Activated CD4-positive, alpha-beta T cell treated with anti-CD3 and anti-CD28 coated beads, Interleukin-2, amount 50 U/mL, for 16 hours (primary cell): ENCODE measurements at regions not wholly inside any gene's neighbourhood (a gene's known extent, or its start where the extent isn't known, plus 50 kb on each side); places are given as distances from the start of the nearest gene placed in this dataset.
"Not testable (repeated sequence)": the region's sequence is repeated elsewhere in the genome, so short reads cannot be mapped to it uniquely, and the experiment has no call there.

ENCODE experiments used
- DNase-seq: peaks from one replicate; pipeline ENCODE4 v3.0.0-alpha.2; 2020

DNA sequence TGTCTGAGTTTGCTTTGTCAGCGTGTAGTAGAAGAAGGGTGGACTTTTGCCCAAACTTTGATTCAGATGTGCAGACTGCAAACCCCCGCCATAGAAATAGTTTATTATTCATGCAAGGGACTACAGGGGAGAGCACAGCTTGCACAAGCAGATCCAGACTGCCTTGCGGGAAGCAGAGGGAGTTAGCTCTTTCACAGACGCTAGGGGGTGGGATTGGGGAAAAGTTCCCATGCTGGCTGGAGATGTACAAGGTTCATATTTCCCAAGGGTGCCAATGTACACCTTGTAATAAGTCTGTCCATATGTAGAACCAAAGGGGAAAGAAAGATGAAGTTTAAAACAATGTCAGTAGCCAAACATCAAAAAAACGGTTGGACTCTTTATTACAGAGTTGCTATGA, 749.7 kb upstream of the COX7C start:
- no peak for DNase-seq

DNA sequence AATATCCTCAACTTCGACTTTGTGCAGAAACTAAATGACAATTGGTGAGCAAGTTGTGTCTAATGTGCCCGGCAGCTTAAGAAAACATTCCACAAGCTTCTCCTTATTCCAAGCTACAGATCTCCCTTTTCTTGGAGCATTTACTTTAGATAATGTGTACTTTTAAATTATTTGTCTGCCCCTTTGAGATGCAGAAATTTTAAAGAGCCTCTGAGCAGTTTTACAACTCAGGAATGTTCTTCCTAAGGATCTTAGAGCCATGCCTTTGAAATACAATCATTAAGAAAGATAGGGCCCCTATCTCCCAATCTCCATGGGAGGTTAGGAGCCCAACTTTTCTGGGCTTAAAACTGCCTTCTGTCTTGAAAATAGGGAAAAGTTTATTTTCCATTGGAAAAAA, 723.7 kb upstream of the COX7C start:
- no peak for DNase-seq

- no peak for DNase-seq
Observed at GRCh38 chr5:85896514-85896913, 721.2 kb upstream of the COX7C start.

- DNase-seq: no peak
Observed at GRCh38 chr5:85906460-85906859, 711.3 kb upstream of the COX7C start.

- DNase-seq: no peak
Observed at GRCh38 chr5:85910335-85910734, 707.4 kb upstream of the COX7C start.

GRCh38 chr5:85920984-85921383, 696.8 kb upstream of the COX7C start:
- DNase-seq: no peak

GRCh38 chr5:85921590-85921989, 696.2 kb upstream of the COX7C start:
- no peak for DNase-seq

DNA sequence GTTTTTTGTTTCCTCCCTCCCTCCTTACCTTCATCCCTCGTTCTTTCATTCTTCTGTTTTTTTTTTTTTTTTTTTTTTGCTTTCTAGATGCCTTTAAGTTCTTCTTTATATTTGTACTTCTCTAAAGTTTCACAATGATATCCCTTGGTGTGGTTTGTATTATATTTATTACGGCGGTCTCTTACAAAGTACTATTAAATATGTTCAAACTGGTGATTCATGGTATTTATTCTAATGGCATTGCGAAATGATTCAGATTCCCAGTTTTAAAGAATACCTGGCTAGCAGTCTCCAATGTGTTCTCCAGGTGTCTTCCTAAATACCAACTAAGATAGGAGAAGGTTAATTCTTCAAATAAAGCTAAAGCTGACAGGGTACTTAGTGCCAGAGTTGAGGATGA, 690.1 kb upstream of the COX7C start:
- DNase-seq: no peak

DNA sequence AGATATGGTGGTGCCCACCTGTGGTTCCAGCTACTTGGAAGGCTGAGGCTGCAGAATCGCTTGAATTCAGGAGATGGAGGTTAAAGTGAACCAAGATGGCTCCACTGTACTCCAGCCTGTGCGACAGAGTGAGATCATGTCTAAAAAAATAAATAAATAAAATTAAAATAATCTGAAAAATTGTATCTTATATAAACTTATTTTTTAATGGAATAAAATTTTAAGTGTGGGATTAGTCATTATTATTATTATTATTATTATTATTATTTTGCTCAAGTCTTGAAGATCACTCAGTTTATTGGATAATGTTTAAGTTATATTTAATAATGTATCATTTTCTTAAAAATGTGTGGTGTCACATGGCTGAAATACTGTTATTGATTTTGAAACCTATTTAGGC, 688.0 kb upstream of the COX7C start:
- DNase-seq: no peak

DNA sequence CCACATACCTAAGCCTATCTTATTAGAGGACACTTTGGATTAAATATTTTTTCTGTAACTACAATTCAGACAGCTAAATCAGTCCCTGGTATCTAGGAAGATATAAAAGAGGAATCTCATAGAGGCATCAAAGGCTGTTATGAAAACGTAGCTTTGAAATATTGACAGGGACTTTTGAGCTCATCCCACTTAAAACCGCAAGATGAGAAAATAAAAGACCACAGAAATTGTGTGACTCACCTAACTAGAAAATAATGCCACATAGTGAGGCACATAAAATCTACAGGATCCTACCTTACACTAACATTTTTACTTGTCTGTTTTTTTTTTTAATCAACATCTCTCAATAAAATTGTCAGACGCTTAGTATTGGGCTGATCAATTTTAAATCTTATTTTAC, 686.5 kb upstream of the COX7C start:
- no peak for DNase-seq

DNA sequence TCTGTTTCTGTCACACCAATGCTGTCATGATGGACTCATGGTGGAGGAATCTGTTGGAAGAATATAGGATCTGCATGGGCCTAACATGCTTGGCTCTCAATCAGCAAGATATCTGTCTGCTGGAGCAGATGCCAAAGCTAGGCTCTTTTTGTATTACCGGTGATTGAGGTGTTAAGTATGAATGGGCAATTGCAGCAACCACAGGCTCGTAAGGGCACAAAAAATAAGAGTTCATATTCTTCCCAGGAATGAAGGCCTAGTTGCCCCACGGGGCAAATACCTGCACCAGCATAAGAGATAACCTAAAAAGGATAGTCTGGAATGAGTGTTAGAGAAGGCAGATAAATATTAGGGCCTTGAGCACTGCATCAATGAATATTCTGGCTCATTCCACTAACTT, 679.5 kb upstream of the COX7C start:
- no peak for DNase-seq

DNA sequence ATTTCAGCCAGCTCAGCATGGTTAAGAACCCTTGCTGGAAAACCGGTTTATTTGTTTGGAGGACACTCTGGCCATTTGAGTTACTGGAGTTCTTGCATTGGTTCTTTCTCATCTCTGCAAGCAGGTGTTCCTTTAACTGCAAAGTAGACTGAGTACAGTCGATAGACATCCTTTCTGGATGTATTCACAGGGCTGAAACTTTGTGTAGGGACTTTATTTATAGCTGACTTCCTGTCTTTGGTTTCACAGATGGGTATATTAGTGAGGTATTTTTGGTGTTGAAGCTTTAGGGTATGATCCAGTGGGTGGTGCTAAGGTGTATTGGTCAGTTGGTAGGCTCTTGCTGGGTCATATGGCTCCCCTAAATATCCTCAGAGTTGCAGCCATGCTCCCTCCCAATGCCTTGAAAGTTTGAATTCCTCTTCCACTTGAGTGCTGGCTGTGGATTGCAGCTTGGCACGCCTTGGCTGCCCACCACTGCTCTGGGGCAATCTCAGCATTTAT, 666.0 kb upstream of the COX7C start:
- no peak for DNase-seq

GRCh38 chr5:85952680-85953079, 665.1 kb upstream of the COX7C start:
- DNase-seq: no peak

DNA sequence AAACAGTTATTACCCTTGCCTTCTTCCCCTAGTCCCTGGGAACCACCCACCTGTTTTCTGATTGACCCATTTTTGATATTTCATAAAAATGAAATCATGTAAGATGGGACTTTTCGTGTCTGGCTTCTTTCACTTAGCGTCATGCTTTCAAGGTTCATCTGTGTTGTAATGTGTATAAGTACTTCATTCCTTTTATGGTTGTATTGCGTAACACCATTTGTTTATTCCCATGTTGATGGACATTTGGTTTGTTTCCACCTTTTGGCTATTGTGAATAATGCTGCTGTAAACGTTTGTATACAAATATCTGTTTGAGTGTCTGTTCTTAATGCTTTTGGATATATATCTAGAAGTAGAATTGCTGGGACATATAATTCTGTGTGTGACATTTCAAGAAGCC, 650.1 kb upstream of the COX7C start:
- DNase-seq: no peak

DNA sequence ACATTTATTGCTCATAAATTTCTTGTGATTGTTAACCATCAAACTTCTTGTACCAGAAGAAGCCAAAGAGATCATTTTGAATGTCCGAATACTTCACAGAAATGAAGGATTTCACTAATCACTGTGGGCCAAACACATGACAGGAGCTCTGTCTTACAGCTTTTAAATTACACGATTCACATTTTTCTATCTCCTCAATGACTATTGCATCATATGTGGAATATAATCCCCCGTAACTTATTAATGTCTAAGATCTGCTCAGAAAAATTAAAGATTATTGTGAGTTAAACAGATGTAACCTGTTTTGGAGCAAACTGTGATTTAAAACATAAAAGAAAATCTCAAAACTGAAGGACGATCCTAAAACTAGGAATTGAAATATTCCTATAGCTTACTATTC, 645.2 kb upstream of the COX7C start:
- DNase-seq: no peak

DNA sequence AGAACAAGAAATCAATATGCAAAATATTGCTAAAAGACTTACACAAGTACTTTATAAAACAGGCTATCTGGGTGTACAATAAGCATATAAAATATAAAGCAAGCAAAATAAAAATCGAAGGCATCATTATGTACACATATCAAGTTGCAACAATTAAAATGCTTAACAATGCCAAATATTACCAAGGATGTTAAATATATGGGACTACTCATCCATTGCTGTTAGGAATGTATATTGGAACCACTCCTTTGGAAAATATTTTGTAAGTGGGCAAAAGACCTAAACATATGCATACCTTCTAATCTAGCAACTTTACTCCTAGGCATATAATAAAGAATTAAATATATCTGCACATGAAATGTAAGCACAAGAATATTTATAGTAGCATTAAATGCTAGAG, 632.6 kb upstream of the COX7C start:
- DNase-seq: no peak

DNA sequence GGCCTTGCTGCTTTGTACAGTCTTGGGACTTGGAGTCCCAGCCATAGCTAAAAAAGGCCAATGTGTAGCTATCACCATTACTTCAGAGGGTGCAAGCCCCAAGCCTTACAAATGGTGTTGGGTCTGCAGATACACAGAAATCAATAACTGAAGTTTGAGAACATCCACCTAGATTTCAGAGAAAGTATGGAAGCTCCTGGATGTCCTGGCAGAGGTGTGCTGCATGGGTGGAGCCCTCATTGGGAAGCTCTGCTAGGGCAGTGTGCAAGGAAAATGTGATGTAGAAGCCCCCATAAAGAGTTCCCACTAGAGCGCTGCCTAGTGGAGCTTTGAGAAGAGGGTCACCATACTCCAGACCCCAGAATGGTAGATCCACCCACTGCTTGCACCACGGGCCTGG, 626.7 kb upstream of the COX7C start:
- no peak for DNase-seq

DNA sequence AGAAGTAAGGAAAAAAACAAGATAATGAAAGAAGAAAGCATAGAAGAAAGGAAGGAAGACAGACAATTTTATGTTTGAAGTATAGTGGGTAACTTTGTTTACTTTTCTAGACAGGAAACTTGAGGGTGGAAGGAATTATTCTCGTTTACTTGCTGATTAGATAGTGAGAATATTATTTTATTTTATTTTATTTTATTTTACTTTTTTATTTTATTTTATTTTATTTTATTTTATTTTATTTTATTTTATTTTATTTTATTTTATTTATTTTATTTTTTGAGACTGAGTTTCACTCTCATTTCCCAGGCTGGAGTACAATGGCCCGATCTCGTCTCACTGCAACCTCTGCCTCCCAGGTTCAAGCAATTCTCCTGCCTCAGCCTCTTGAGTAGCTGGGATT, 623.1 kb upstream of the COX7C start:
- DNase-seq: not testable (repeated sequence)

- DNase-seq: no peak
Observed at GRCh38 chr5:85998656-85999055, 619.1 kb upstream of the COX7C start.

DNA sequence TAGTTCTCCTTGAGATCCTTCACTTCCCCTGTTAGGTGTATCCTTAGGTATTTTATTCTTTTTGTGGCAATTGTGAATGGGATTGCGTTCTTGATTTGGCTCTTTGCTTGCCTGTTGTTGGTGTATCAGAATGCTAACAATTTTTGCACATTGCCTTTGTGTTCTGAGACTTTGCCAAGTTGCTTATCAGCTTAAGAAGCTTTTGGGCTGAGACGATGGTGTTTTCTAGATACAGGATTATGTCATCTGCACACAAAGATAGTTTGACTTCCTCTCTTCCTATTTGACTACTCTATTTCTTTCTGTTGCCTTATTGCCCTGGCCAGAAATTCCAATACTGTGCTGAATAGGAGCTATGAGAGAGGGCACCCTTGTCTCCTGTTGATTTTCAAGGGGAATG, 609.4 kb upstream of the COX7C start:
- no peak for DNase-seq

DNA sequence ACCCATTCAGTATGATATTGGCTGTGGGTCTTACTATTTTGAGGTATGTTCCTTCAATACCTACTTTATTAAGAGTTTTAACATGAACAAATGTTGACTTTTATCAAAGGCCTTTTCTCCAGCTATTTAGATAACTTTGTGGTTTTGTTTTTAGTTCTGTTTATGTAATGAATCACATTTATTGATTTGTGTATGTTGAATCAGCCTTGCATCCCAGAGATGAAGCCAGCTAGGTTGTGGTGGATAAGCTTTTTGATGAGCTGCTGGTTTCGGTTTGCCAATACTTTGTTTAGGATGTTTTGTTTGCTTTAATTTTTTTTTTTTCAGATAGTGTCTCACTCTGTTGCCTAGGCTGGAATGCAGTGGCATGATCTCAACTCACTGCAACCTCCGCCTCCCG, 609.0 kb upstream of the COX7C start:
- DNase-seq: no peak

- DNase-seq: no peak
Observed at GRCh38 chr5:86011937-86012336, 605.8 kb upstream of the COX7C start.

- DNase-seq: no peak
Observed at GRCh38 chr5:86029308-86029707, 588.4 kb upstream of the COX7C start.

DNA sequence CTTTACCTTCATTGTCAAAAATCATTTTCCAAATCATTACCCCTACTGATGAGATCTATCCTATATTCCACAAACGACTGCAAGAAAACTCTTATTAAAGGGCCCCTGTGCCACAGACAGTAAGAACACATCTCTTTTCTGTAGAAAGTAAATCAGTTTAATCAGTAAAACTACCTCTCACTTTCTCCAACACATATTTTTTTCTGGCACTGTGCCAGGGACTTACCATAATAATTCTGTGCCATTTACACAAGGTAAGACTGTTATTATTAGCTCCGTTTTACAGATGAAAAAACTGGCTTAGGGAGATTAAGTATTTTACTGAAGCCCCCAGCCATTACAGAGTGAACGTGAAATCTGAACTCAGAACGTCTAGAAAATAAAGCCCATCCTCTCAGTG, 587.0 kb upstream of the COX7C start:
- DNase-seq: no peak

- DNase-seq: no peak
Observed at GRCh38 chr5:86038566-86038965, 579.2 kb upstream of the COX7C start.

- DNase-seq: no peak
Observed at GRCh38 chr5:86039351-86039750, 578.4 kb upstream of the COX7C start.
